ENCODE measurements at regions not wholly inside any gene's neighbourhood (a gene's known extent, or its start where the extent isn't known, plus 50 kb on each side); places are given as distances from the start of the nearest gene placed in this dataset.

- TF ChIP-seq MEF2D (tag; conservative IDR thresholded peaks at IDR 0.05; ENCODE audit: low read depth), result no peak
- no peak for TF ChIP-seq KLF6 (CRISPR knock-in tag; IDR thresholded peaks at IDR 0.05; ENCODE audit: borderline replicate concordance)
- no peak for TF ChIP-seq RBM39 (optimal IDR thresholded peaks at IDR 0.05; ENCODE audit: low read depth, low read length)
- TF ChIP-seq SFPQ (IDR thresholded peaks at IDR 0.05; ENCODE audit: low read depth, low read length), result no peak
- no peak for TF ChIP-seq GATAD2A (IDR thresholded peaks at IDR 0.05)
- no peak for TF ChIP-seq ZNF408 (CRISPR knock-in tag; IDR thresholded peaks at IDR 0.05; ENCODE audit: low read depth)
- TF ChIP-seq ZNF253 (CRISPR knock-in tag; conservative IDR thresholded peaks at IDR 0.05), result no peak
- TF ChIP-seq ZNF24 (IDR thresholded peaks at IDR 0.05), result no peak
- peak; percentile 74; the same call in 1 of the 2 replicates for TF ChIP-seq ZNF175 (CRISPR knock-in tag; IDR thresholded peaks at IDR 0.05; ENCODE audit: low read depth)
- TF ChIP-seq BRF1 (IDR thresholded peaks at IDR 0.05; ENCODE audit: borderline replicate concordance, extremely low read depth, insufficient read length), result no peak
- TF ChIP-seq NRF1 (conservative IDR thresholded peaks at IDR 0.05 in 1 of 2, IDR thresholded peaks at IDR 0.05 in 1 of 2), result no peak
- TF ChIP-seq, protein P1, sequence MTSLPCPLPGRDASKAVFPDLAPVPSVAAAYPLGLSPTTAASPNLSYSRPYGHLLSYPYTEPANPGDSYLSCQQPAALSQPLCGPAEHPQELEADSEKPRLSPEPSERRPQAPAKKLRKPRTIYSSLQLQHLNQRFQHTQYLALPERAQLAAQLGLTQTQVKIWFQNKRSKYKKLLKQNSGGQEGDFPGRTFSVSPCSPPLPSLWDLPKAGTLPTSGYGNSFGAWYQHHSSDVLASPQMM (CRISPR knock-in tag; IDR thresholded peaks at IDR 0.05), result no peak
- peak; percentile 95 for TF ChIP-seq TEAD4 (IDR thresholded peaks at IDR 0.05; ENCODE audit: low read length)
- TF ChIP-seq TEAD4 (CRISPR knock-in tag; IDR thresholded peaks at IDR 0.05; ENCODE audit: borderline replicate concordance), result no peak
- TF ChIP-seq GTF2E2 (tag; IDR thresholded peaks at IDR 0.05), result no peak
- TF ChIP-seq CTCF (IDR thresholded peaks at IDR 0.05 in 2 of 3, conservative IDR thresholded peaks at IDR 0.05 in 1 of 3; ENCODE audit: insufficient read depth in 2 of 3, low read depth in 1 of 3, low read length in 3 of 3), result no peak
- TF ChIP-seq MEF2A (IDR thresholded peaks at IDR 0.05; ENCODE audit: control insufficient read depth, low read depth, low read length), result no peak
- no peak for TF ChIP-seq ZNF75A (CRISPR knock-in tag; IDR thresholded peaks at IDR 0.05)
- TF ChIP-seq ZNF124 (CRISPR knock-in tag; IDR thresholded peaks at IDR 0.05), result no peak
- TF ChIP-seq ZNF561 (CRISPR knock-in tag; conservative IDR thresholded peaks at IDR 0.05), result no peak
- no peak for TF ChIP-seq ETS2 (tag; IDR thresholded peaks at IDR 0.05; ENCODE audit: borderline replicate concordance, poor library complexity, severe bottlenecking)
- TF ChIP-seq, protein P2, sequence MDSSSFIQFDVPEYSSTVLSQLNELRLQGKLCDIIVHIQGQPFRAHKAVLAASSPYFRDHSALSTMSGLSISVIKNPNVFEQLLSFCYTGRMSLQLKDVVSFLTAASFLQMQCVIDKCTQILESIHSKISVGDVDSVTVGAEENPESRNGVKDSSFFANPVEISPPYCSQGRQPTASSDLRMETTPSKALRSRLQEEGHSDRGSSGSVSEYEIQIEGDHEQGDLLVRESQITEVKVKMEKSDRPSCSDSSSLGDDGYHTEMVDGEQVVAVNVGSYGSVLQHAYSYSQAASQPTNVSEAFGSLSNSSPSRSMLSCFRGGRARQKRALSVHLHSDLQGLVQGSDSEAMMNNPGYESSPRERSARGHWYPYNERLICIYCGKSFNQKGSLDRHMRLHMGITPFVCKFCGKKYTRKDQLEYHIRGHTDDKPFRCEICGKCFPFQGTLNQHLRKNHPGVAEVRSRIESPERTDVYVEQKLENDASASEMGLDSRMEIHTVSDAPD (CRISPR knock-in tag; IDR thresholded peaks at IDR 0.05), result no peak
- no peak for TF ChIP-seq KLF10 (CRISPR knock-in tag; IDR thresholded peaks at IDR 0.05)
- no peak for TF ChIP-seq ZNF507 (tag; conservative IDR thresholded peaks at IDR 0.05)
These were observed 622.6 kb upstream of the GOT2 start (continued) for GRCh38 chr16:59356709-59357108.
